ENCODE measurements at regions not wholly inside any gene's neighbourhood (a gene's known extent, or its start where the extent isn't known, plus 50 kb on each side); places are given as distances from the start of the nearest gene placed in this dataset.

GRCh38 chr4:122671919-122672490 is 51.1 kb upstream of the IL21 start:
- WGBS (ENCODE audit: low lambda C conversion rate, missing lambda C conversion rate), result 81% methylated on average over 4 of the region's 4 CpGs
- Histone ChIP-seq H3K9me3 (ENCODE audit: low read depth) (no peaks in the 10 kb centered on the region), H2AFZ (no peak overlapping the region)

GRCh38 chr4:122673252-122673651 is 52.4 kb upstream of the IL21 start:
- no peaks in the 10 kb centered on the region for H3K36me3 ChIP-seq (replicated peaks; ENCODE audit: insufficient read depth, low read depth)
- DNase-seq (ENCODE audit: low spot score), result peak; percentile 34
- no peaks in the 10 kb centered on the region for H3K79me2 ChIP-seq
- no peaks in the 10 kb centered on the region for H3K9me3 ChIP-seq (ENCODE audit: low read depth)
- H3K27me3 ChIP-seq, result no peaks in the 10 kb centered on the region
- H3K4me1 ChIP-seq (ENCODE audit: insufficient read depth), result no peaks in the 10 kb centered on the region
- no peak overlapping the region for H3K4me3 ChIP-seq
- WGBS (ENCODE audit: low lambda C conversion rate, missing lambda C conversion rate), result 31% methylated on average over 2 of the region's 2 CpGs
- H4K20me1 ChIP-seq (ENCODE audit: insufficient read depth, poor library complexity, severe bottlenecking), result no peaks in the 10 kb centered on the region
- no peaks in the 10 kb centered on the region for H3K9me2 ChIP-seq (replicated peaks; ENCODE audit: insufficient read depth)
- TF ChIP-seq EZH2 (IDR thresholded peaks at IDR 0.05; ENCODE audit: borderline replicate concordance) (no peak), CTCF (IDR thresholded peaks at IDR 0.05; ENCODE audit: poor library complexity) (no peak), EZH2phosphoT487 (IDR thresholded peaks at IDR 0.05; ENCODE audit: low read depth, severe bottlenecking, unreplicated experiment) (no peak)
- H3K4me2 ChIP-seq, result no peak overlapping the region
- H2AFZ ChIP-seq, result no peak overlapping the region
- H3K27ac ChIP-seq, result peak overlapping the region; percentile 31

More at GRCh38 chr4:122671919-122672490, 51.1 kb upstream of the IL21 start:
- H3K9me2 ChIP-seq (replicated peaks; ENCODE audit: insufficient read depth), result no peaks in the 10 kb centered on the region
- H4K20me1 ChIP-seq (ENCODE audit: insufficient read depth, poor library complexity, severe bottlenecking), result no peaks in the 10 kb centered on the region
- H3K27ac ChIP-seq, result no peak overlapping the region
- DNase-seq (ENCODE audit: low spot score), result no peak
- H3K4me3 ChIP-seq, result no peak overlapping the region
- no peaks in the 10 kb centered on the region for H3K27me3 ChIP-seq
- TF ChIP-seq EZH2 (IDR thresholded peaks at IDR 0.05; ENCODE audit: borderline replicate concordance) (no peak), EZH2phosphoT487 (IDR thresholded peaks at IDR 0.05; ENCODE audit: low read depth, severe bottlenecking, unreplicated experiment) (no peak), CTCF (IDR thresholded peaks at IDR 0.05; ENCODE audit: poor library complexity) (no peak)
- H3K4me2 ChIP-seq, result no peak overlapping the region
- no peaks in the 10 kb centered on the region for H3K36me3 ChIP-seq (replicated peaks; ENCODE audit: insufficient read depth, low read depth)
- H3K4me1 ChIP-seq (ENCODE audit: insufficient read depth), result no peaks in the 10 kb centered on the region
- H3K79me2 ChIP-seq, result no peaks in the 10 kb centered on the region

DNA sequence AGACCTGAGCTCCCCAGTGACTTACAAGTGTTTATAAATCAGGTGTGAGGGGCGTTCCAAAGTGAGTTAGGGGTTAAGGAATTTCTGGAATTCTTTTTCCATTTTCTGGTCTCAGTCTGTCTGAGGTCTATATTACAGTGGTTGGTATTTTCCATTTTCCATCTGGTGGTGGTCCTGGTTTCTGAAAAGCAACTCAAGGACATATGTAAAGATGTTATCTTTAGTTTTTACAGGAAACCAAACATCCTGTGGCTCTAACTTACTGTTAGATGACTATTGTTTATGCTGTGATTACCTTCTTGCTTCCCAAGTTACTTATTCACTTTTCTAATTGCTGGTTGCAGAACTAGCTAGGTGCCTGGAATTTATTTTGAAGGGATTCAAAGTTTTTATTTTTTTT is 53.5 kb upstream of the IL21 start:
- Histone ChIP-seq H3K9me3 (ENCODE audit: low read depth) (no peaks in the 10 kb centered on the region), H3K9me2 (replicated peaks; ENCODE audit: insufficient read depth) (no peaks in the 10 kb centered on the region), H3K79me2 (no peaks in the 10 kb centered on the region), H4K20me1 (ENCODE audit: insufficient read depth, poor library complexity, severe bottlenecking) (no peaks in the 10 kb centered on the region), H3K27ac (peak overlapping the region; percentile 8), H3K4me2 (no peak overlapping the region), H3K4me3 (no peak overlapping the region), H2AFZ (no peak overlapping the region), H3K36me3 (replicated peaks; ENCODE audit: insufficient read depth, low read depth) (no peaks in the 10 kb centered on the region), H3K4me1 (ENCODE audit: insufficient read depth) (no peaks in the 10 kb centered on the region), H3K27me3 (no peaks in the 10 kb centered on the region)
- no peak for DNase-seq (ENCODE audit: low spot score)
- WGBS (ENCODE audit: low lambda C conversion rate, missing lambda C conversion rate), result 19% methylated on average over 1 of the region's 1 CpG
- TF ChIP-seq CTCF (IDR thresholded peaks at IDR 0.05; ENCODE audit: poor library complexity), result no peak
- TF ChIP-seq EZH2phosphoT487 (IDR thresholded peaks at IDR 0.05; ENCODE audit: low read depth, severe bottlenecking, unreplicated experiment), result no peak
- TF ChIP-seq EZH2 (IDR thresholded peaks at IDR 0.05; ENCODE audit: borderline replicate concordance), result no peak

Data from hepatocyte (in vitro differentiated cells).